HepG2 (cell line): ENCODE measurements at regions not wholly inside any gene's neighbourhood (a gene's known extent, or its start where the extent isn't known, plus 50 kb on each side); places are given as distances from the start of the nearest gene placed in this dataset.

Experiments used
- CHD4 ChIP-seq: fragments of 200-600 bp; sonication (generic); IDR thresholded peaks from 2 replicates; pipeline ENCODE4 v1.7.0; 2017; ENCODE audit warnings: mild to moderate bottlenecking, low read length, borderline replicate concordance
- KLF12 ChIP-seq: sonication (generic); formaldehyde crosslinking; IDR thresholded peaks from 2 replicates; pipeline ENCODE4 v1.4.0; 2020; ENCODE audit warnings: missing genetic modification reagents, borderline replicate concordance
- PAWR ChIP-seq: sonication (generic); formaldehyde crosslinking; IDR thresholded peaks from 2 replicates; pipeline ENCODE4 v1.4.0; 2020; ENCODE audit warnings: missing genetic modification reagents, mild to moderate bottlenecking, borderline replicate concordance
- TBL1XR1 ChIP-seq: fragments of 150-350 bp; IDR thresholded peaks from 2 replicates; pipeline ENCODE4 v1.6.1; 2014; ENCODE audit warnings: borderline replicate concordance, low read length; ENCODE audit not compliant: partially characterized antibody
- TBX2 ChIP-seq: sonication (generic); formaldehyde crosslinking; IDR thresholded peaks from 2 replicates; pipeline ENCODE4 v1.5.0; 2020; ENCODE audit warnings: missing genetic modification reagents, mild to moderate bottlenecking, borderline replicate concordance
- ZNF333 ChIP-seq: sonication (generic); formaldehyde crosslinking; IDR thresholded peaks from 2 replicates; pipeline ENCODE4 v1.4.0; 2020; ENCODE audit warnings: mild to moderate bottlenecking, missing genetic modification reagents, borderline replicate concordance
- ZNF407 ChIP-seq: sonication (generic); formaldehyde crosslinking; IDR thresholded peaks from one replicate; pipeline ENCODE4 v1.5.1; 2020; ENCODE audit warnings: mild to moderate bottlenecking, missing genetic modification reagents; ENCODE audit errors: not compliant biosample characterization
- ZNF609 ChIP-seq: sonication (generic); formaldehyde crosslinking; IDR thresholded peaks from 2 replicates; pipeline ENCODE4 v1.4.0; 2020; ENCODE audit warnings: mild to moderate bottlenecking, missing genetic modification reagents, borderline replicate concordance
- ZNF780A ChIP-seq: sonication (generic); formaldehyde crosslinking; IDR thresholded peaks from 2 replicates; pipeline ENCODE4 v1.8.0; 2022; ENCODE audit warnings: mild to moderate bottlenecking, missing genetic modification reagents, moderate library complexity
- ZSCAN25 ChIP-seq: sonication (generic); formaldehyde crosslinking; IDR thresholded peaks from 2 replicates; pipeline ENCODE4 v1.8.0; 2022; ENCODE audit warnings: mild to moderate bottlenecking, missing genetic modification reagents
- ZUFSP ChIP-seq: sonication (generic); formaldehyde crosslinking; IDR thresholded peaks from 2 replicates; pipeline ENCODE4 v1.9.0; 2021; ENCODE audit warnings: missing genetic modification reagents, mild to moderate bottlenecking, borderline replicate concordance

- TF ChIP-seq ZUFSP (CRISPR knock-in tag) (no peak), ZSCAN25 (0 out of 2 replicates have a peak, but pooled peaks have one; percentile 5), ZNF609 (peak; percentile 35; the same call in 1 of the 2 replicates), ZNF780A (no peak), KLF12 (CRISPR knock-in tag) (no peak), TBL1XR1 (peak; percentile 29), CHD4 (0 out of 2 replicates have a peak, but pooled peaks have one; percentile 47), TBX2 (peak; percentile 85), ZNF407 (CRISPR knock-in tag) (no peak), PAWR (CRISPR knock-in tag) (no peak), ZNF333 (CRISPR knock-in tag) (no peak)
Observed at GRCh38 chr2:142813830-142814829, 63.3 kb upstream of the KYNU start (continued).
